22Rv1 (cell line): ENCODE measurements at regions not wholly inside any gene's neighbourhood (a gene's known extent, or its start where the extent isn't known, plus 50 kb on each side); places are given as distances from the start of the nearest gene placed in this dataset.

ENCODE experiments used
- CTCF ChIP-seq: fragments of 450-650 bp; IDR thresholded peaks from 2 replicates; pipeline ENCODE4 v1.5.1; 2017; ENCODE audit warnings: mild to moderate bottlenecking
- ZFX ChIP-seq: fragments of 450-650 bp; IDR thresholded peaks from 2 replicates; pipeline ENCODE4 v1.6.1; 2017; ENCODE audit warnings: antibody characterized with exemption, borderline replicate concordance

GRCh38 chr7:46494441-46494840 is 573.4 kb upstream of the IGFBP3 start:
- TF ChIP-seq CTCF (no peak), ZFX (no peak)
